ENCODE measurements at regions not wholly inside any gene's neighbourhood (a gene's known extent, or its start where the extent isn't known, plus 50 kb on each side); places are given as distances from the start of the nearest gene placed in this dataset.

DNA sequence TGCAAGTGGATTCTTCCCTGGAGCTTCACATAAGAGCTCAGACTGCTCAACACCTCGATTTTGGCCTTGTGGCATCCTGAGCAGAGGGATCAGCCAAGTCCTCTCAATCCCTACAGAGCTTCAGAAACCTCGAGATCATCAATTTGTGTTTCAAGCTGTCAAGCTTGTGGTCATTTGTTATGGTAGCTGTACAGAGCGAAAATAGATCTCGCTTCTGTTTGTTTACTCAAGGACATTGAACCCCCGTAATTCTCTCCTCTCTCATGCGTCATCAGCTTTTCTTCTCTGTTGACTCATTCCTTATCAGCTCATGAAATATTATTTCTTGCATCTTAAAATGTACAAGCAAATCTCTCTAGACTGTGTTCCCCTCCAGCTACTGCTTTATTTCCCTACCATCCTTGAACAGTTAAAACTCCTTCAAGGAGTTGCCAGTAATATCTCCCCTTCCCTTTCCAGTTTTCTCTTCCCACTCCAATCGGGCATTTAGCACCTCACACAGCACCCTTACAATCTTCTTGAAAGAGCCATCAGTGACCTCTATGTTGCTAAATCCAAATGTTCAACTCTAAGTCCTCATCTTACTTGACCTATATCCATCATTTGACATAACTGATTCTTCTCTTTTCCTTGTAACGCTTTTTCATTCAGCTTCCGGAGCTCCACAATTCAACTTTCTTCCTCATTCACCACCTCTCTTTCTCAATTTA lies 106.2 kb upstream of the FAT1 start (continued):
- TF ChIP-seq, protein P1, sequence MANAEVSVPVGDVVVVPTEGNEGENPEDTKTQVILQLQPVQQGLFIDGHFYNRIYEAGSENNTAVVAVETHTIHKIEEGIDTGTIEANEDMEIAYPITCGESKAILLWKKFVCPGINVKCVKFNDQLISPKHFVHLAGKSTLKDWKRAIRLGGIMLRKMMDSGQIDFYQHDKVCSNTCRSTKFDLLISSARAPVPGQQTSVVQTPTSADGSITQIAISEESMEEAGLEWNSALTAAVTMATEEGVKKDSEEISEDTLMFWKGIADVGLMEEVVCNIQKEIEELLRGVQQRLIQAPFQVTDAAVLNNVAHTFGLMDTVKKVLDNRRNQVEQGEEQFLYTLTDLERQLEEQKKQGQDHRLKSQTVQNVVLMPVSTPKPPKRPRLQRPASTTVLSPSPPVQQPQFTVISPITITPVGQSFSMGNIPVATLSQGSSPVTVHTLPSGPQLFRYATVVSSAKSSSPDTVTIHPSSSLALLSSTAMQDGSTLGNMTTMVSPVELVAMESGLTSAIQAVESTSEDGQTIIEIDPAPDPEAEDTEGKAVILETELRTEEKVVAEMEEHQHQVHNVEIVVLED (CRISPR knock-in tag; IDR thresholded peaks at IDR 0.05; ENCODE audit: borderline replicate concordance), result no peak
- TF ChIP-seq, protein P2, sequence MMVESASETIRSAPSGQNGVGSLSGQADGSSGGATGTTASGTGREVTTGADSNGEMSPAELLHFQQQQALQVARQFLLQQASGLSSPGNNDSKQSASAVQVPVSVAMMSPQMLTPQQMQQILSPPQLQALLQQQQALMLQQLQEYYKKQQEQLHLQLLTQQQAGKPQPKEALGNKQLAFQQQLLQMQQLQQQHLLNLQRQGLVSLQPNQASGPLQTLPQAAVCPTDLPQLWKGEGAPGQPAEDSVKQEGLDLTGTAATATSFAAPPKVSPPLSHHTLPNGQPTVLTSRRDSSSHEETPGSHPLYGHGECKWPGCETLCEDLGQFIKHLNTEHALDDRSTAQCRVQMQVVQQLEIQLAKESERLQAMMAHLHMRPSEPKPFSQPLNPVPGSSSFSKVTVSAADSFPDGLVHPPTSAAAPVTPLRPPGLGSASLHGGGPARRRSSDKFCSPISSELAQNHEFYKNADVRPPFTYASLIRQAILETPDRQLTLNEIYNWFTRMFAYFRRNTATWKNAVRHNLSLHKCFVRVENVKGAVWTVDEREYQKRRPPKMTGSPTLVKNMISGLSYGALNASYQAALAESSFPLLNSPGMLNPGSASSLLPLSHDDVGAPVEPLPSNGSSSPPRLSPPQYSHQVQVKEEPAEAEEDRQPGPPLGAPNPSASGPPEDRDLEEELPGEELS (CRISPR knock-in tag; IDR thresholded peaks at IDR 0.05), result peak; percentile 44
- TF ChIP-seq ZNF792 (CRISPR knock-in tag; IDR thresholded peaks at IDR 0.05) (no peak), ZIK1 (CRISPR knock-in tag; IDR thresholded peaks at IDR 0.05; ENCODE audit: borderline replicate concordance, low read depth) (no peak), TCF7L2 (IDR thresholded peaks at IDR 0.05; ENCODE audit: low read depth, low read length) (no peak), KDM3A (CRISPR knock-in tag; IDR thresholded peaks at IDR 0.05; ENCODE audit: low read depth) (no peak), RARA (CRISPR knock-in tag; IDR thresholded peaks at IDR 0.05) (peak; percentile 46), NFE2L2 (IDR thresholded peaks at IDR 0.05; ENCODE audit: low read length) (no peak), MAFF (IDR thresholded peaks at IDR 0.05; ENCODE audit: low read depth, low read length) (peak; percentile 33; the same call in 1 of the 2 replicates), NCOR1 (IDR thresholded peaks at IDR 0.05; ENCODE audit: borderline replicate concordance, low read length) (no peak), ZBTB7B (CRISPR knock-in tag; IDR thresholded peaks at IDR 0.05) (no peak), CREM (IDR thresholded peaks at IDR 0.05) (peak; percentile 40; the same call in 1 of the 2 replicates), CREM (CRISPR knock-in tag; IDR thresholded peaks at IDR 0.05) (no peak), CEBPG (CRISPR knock-in tag; IDR thresholded peaks at IDR 0.05) (no peak), DNMT3B (CRISPR knock-in tag; conservative IDR thresholded peaks at IDR 0.05) (no peak), FOXA1 (IDR thresholded peaks at IDR 0.05) (peak; percentile 46; the same call in 1 of the 2 replicates), FOXA1 (CRISPR knock-in tag; IDR thresholded peaks at IDR 0.05) (peak; percentile 47), ELF4 (CRISPR knock-in tag; IDR thresholded peaks at IDR 0.05; ENCODE audit: borderline replicate concordance) (no peak), ZFP36 (IDR thresholded peaks at IDR 0.05; ENCODE audit: borderline replicate concordance, low read depth, low read length, partially characterized antibody) (no peak), ZNF317 (CRISPR knock-in tag; IDR thresholded peaks at IDR 0.05) (no peak)
- TF ChIP-seq, protein P3, sequence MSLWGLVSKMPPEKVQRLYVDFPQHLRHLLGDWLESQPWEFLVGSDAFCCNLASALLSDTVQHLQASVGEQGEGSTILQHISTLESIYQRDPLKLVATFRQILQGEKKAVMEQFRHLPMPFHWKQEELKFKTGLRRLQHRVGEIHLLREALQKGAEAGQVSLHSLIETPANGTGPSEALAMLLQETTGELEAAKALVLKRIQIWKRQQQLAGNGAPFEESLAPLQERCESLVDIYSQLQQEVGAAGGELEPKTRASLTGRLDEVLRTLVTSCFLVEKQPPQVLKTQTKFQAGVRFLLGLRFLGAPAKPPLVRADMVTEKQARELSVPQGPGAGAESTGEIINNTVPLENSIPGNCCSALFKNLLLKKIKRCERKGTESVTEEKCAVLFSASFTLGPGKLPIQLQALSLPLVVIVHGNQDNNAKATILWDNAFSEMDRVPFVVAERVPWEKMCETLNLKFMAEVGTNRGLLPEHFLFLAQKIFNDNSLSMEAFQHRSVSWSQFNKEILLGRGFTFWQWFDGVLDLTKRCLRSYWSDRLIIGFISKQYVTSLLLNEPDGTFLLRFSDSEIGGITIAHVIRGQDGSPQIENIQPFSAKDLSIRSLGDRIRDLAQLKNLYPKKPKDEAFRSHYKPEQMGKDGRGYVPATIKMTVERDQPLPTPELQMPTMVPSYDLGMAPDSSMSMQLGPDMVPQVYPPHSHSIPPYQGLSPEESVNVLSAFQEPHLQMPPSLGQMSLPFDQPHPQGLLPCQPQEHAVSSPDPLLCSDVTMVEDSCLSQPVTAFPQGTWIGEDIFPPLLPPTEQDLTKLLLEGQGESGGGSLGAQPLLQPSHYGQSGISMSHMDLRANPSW (CRISPR knock-in tag; IDR thresholded peaks at IDR 0.05; ENCODE audit: borderline replicate concordance), result no peak
- TF ChIP-seq, protein P4, sequence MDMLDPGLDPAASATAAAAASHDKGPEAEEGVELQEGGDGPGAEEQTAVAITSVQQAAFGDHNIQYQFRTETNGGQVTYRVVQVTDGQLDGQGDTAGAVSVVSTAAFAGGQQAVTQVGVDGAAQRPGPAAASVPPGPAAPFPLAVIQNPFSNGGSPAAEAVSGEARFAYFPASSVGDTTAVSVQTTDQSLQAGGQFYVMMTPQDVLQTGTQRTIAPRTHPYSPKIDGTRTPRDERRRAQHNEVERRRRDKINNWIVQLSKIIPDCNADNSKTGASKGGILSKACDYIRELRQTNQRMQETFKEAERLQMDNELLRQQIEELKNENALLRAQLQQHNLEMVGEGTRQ (IDR thresholded peaks at IDR 0.05; ENCODE audit: low read depth, low read length), result no peak
- TF ChIP-seq, protein P4 (CRISPR knock-in tag; IDR thresholded peaks at IDR 0.05; ENCODE audit: borderline replicate concordance), result no peak
